ENCODE measurements at regions not wholly inside any gene's neighbourhood (a gene's known extent, or its start where the extent isn't known, plus 50 kb on each side); places are given as distances from the start of the nearest gene placed in this dataset.

- no peak for TF ChIP-seq CTCF (conservative IDR thresholded peaks at IDR 0.05; ENCODE audit: low read depth in 2 of 2)
- no peak for TF ChIP-seq JUNB (IDR thresholded peaks at IDR 0.05; ENCODE audit: unreplicated experiment)
- no peak for TF ChIP-seq STAT1 (IDR thresholded peaks at IDR 0.05; ENCODE audit: unreplicated experiment)
- TF ChIP-seq POLR2AphosphoS5 (IDR thresholded peaks at IDR 0.05; ENCODE audit: low read depth): no peak
- TF ChIP-seq NANOG (IDR thresholded peaks at IDR 0.05; ENCODE audit: borderline replicate concordance): no peak
- no peak for TF ChIP-seq ZNF114 (CRISPR knock-in tag; IDR thresholded peaks at IDR 0.05)
- TF ChIP-seq EZH2phosphoT487 (IDR thresholded peaks at IDR 0.05; ENCODE audit: unreplicated experiment): no peak
These were observed 85.5 kb upstream of the MYO10 start (continued) for GRCh38 chr5:17021602-17021932.

- Mint-ChIP-seq H3K27ac (no peak overlapping the region), H3K4me3 (no peak overlapping the region), H3K27me3 (ENCODE audit: insufficient read depth, low read depth, poor library complexity) (no peaks in the 10 kb centered on the region), H3K36me3 (ENCODE audit: low read depth) (no peaks in the 10 kb centered on the region), H3K4me1 (no peaks in the 10 kb centered on the region), H3K9me3 (no peaks in the 10 kb centered on the region)
- H3K36me3 ChIP-seq (ENCODE audit: insufficient read depth): no peaks in the 10 kb centered on the region
- no peak for ATAC-seq
- H3K9me2 ChIP-seq (ENCODE audit: insufficient read depth): no peaks in the 10 kb centered on the region
- H3K4me1 ChIP-seq (ENCODE audit: insufficient read depth): no peaks in the 10 kb centered on the region
- H3K27ac ChIP-seq (ENCODE audit: low read depth): no peak overlapping the region
- no peaks in the 10 kb centered on the region for H4K20me1 ChIP-seq (replicated peaks; ENCODE audit: insufficient read depth)
- no peak overlapping the region for H3K4me2 ChIP-seq
- DNase-seq (ENCODE audit: low spot score): no peak
- H3K4me3 ChIP-seq: no peak overlapping the region
- H3K79me2 ChIP-seq (replicated peaks; ENCODE audit: insufficient read depth): no peaks in the 10 kb centered on the region
- H3F3A ChIP-seq (replicated peaks; ENCODE audit: low read depth): no peaks in the 10 kb centered on the region
- H3K27me3 ChIP-seq (ENCODE audit: insufficient read depth): no peaks in the 10 kb centered on the region
- no peak overlapping the region for H2AFZ ChIP-seq
- TF ChIP-seq ETS1 (IDR thresholded peaks at IDR 0.05) (no peak), EZH2 (IDR thresholded peaks at IDR 0.05; ENCODE audit: low read depth, unreplicated experiment) (no peak), POLR2AphosphoS5 (IDR thresholded peaks at IDR 0.05; ENCODE audit: low read depth) (no peak), NANOG (IDR thresholded peaks at IDR 0.05; ENCODE audit: borderline replicate concordance) (no peak), CTCF (conservative IDR thresholded peaks at IDR 0.05; ENCODE audit: low read depth in 2 of 2) (no peak), EZH2phosphoT487 (IDR thresholded peaks at IDR 0.05; ENCODE audit: unreplicated experiment) (no peak), JUNB (IDR thresholded peaks at IDR 0.05; ENCODE audit: unreplicated experiment) (no peak), ZNF462 (CRISPR knock-in tag; IDR thresholded peaks at IDR 0.05) (no peak), STAT1 (IDR thresholded peaks at IDR 0.05; ENCODE audit: unreplicated experiment) (no peak), ZNF114 (CRISPR knock-in tag; IDR thresholded peaks at IDR 0.05) (no peak)
These were observed 86.2 kb upstream of the MYO10 start for GRCh38 chr5:17022296-17022695.
